Tibial nerve (tissue), 4 donors: ENCODE measurements at regions not wholly inside any gene's neighbourhood (a gene's known extent, or its start where the extent isn't known, plus 50 kb on each side); places are given as distances from the start of the nearest gene placed in this dataset.

ENCODE experiments used
- DNase-seq, 2 donors: peaks; one replicate each; pipeline ENCODE4 v3.0.0-alpha.2; 2019; ENCODE audit warnings: low spot score in 2 of 2
- H3K27ac ChIP-seq, 4 donors: fragments of 200-600 bp; sonication (generic) in 3 of 4; one replicate each; pipeline ENCODE4 v1.5.1; 2017 to 2019; ENCODE audit warnings: mild to moderate bottlenecking in 1 of 4
- H3K27me3 ChIP-seq, 2 donors: fragments of 200-600 bp; sonication (generic) in 1 of 2; one replicate each; pipeline versions ENCODE4 v1.5.1 to v1.6.0; 2017 to 2019
- H3K36me3 ChIP-seq, 3 donors: fragments of 200-600 bp; sonication (generic); one replicate each; pipeline ENCODE4 v1.5.1; 2018 to 2019
- H3K4me1 ChIP-seq, 4 donors: fragments of 200-600 bp; sonication (generic) in 3 of 4; one replicate each; pipeline ENCODE4 v1.5.1; 2017 to 2019
- H3K4me3 ChIP-seq, 4 donors: fragments of 200-600 bp; sonication (generic) in 3 of 4; one replicate each; pipeline ENCODE4 v1.5.1; 2017 to 2019; ENCODE audit warnings: mild to moderate bottlenecking in 1 of 4, moderate library complexity in 1 of 4
- H3K9me3 ChIP-seq, 4 donors: fragments of 200-600 bp; sonication (generic) in 3 of 4; one replicate each; pipeline ENCODE4 v1.5.1; 2017 to 2019
- EP300 ChIP-seq, 2 donors: sonication (generic); formaldehyde crosslinking; IDR thresholded peaks; one replicate each; pipeline ENCODE4 v1.6.1; 2017; ENCODE audit warnings: antibody characterized with exemption in 2 of 2, mild to moderate bottlenecking in 1 of 2
- POLR2A ChIP-seq, 2 donors: fragments of 450-650 bp; IDR thresholded peaks; one replicate each; pipeline ENCODE4 v1.6.1; 2017; ENCODE audit warnings: antibody characterized with exemption in 2 of 2, mild to moderate bottlenecking in 2 of 2, moderate library complexity in 2 of 2
- WGBS, 2 donors: methylation state at CpG; one replicate each; pipeline ENCODE4 v1.1.5; 2018; 5-methylcytosine and 5-hydroxymethylcytosine counted together
- TF ChIP-seq, protein P1 (sequence below), 5 experiments: fragments of 200-600 bp in 3 of 5; fragments of 450-650 bp in 2 of 5; sonication (generic) in 3 of 5; IDR thresholded peaks; one replicate each; pipeline ENCODE4 v1.5.1; 2016 to 2019; ENCODE audit warnings: antibody characterized with exemption in 5 of 5, mild to moderate bottlenecking in 3 of 5, moderate library complexity in 2 of 5

DNA sequence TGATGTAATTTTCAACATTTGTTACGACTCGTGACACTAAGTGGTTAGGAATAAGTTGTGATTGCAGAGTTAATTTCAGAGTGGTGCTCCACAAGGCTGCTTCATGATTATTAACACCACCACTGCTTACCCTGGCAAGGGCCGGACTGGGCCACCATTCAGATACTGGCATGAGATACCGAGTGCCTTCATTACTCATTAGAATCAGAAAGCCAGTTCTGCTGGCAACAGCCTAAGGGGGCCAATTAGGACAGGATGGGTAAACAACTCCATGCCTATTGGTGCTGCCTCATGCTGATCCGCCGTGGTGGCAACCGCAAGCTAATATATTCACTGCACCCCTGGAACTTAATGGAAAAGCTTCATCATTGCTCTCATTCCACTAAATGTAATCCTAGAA lies 575.1 kb downstream of the EFNB2 start:
- Histone ChIP-seq H3K9me3 (no peaks in the 10 kb centered on the region), H3K4me3 (no peak overlapping the region), H3K36me3 (no peaks in the 10 kb centered on the region), H3K27ac (no peak overlapping the region), H3K27me3 (no peaks in the 10 kb centered on the region), H3K4me1 (no peaks in the 10 kb centered on the region)
- TF ChIP-seq POLR2A (IDR thresholded peaks at IDR 0.05) (no peak), EP300 (IDR thresholded peaks at IDR 0.05) (no peak)
- TF ChIP-seq, protein P1, sequence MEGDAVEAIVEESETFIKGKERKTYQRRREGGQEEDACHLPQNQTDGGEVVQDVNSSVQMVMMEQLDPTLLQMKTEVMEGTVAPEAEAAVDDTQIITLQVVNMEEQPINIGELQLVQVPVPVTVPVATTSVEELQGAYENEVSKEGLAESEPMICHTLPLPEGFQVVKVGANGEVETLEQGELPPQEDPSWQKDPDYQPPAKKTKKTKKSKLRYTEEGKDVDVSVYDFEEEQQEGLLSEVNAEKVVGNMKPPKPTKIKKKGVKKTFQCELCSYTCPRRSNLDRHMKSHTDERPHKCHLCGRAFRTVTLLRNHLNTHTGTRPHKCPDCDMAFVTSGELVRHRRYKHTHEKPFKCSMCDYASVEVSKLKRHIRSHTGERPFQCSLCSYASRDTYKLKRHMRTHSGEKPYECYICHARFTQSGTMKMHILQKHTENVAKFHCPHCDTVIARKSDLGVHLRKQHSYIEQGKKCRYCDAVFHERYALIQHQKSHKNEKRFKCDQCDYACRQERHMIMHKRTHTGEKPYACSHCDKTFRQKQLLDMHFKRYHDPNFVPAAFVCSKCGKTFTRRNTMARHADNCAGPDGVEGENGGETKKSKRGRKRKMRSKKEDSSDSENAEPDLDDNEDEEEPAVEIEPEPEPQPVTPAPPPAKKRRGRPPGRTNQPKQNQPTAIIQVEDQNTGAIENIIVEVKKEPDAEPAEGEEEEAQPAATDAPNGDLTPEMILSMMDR (IDR thresholded peaks at IDR 0.05), result no peak
- no peak for DNase-seq
- WGBS, 2 donors, result 89 to 96% methylated on average over 7 of the region's 7 CpGs

DNA sequence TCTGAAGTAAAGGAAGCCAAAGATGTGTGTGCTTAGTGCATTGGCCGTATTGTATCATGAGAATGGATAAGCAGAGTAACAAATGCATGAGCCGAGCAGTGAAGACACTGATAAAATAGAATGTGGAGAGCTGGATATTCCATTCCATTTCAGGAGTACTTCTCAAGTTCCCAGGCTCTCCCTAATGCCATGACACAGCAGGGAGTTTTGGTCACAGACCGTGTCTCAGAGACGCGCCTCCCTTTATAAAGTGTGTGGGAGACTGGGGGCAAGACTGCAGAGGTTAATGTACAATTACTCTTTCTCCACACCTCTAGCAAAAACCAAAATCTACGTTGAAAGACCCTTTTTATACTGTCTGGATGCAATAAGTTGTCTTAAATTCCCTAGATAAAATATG lies 575.6 kb downstream of the EFNB2 start:
- no peaks in the 10 kb centered on the region for H3K27me3 ChIP-seq
- no peaks in the 10 kb centered on the region for H3K4me1 ChIP-seq
- WGBS, 2 donors, result 85 to 88% methylated on average over 6 of the region's 6 CpGs
- H3K9me3 ChIP-seq, result no peaks in the 10 kb centered on the region
- H3K4me3 ChIP-seq, result no peak overlapping the region
- no peak for TF ChIP-seq EP300 (IDR thresholded peaks at IDR 0.05)
- TF ChIP-seq POLR2A (IDR thresholded peaks at IDR 0.05), result no peak
- TF ChIP-seq, protein P1 (IDR thresholded peaks at IDR 0.05), result no peak
- no peak for DNase-seq
- no peaks in the 10 kb centered on the region for H3K36me3 ChIP-seq
- no peak overlapping the region for H3K27ac ChIP-seq

- Histone ChIP-seq H3K27ac (no peak overlapping the region), H3K9me3 (peaks cover 0 to 3% (median 0%) of the 10 kb centered on the region in 4 donors), H3K36me3 (no peaks in the 10 kb centered on the region), H3K27me3 (no peaks in the 10 kb centered on the region), H3K4me3 (no peak overlapping the region), H3K4me1 (no peaks in the 10 kb centered on the region)
- TF ChIP-seq POLR2A (IDR thresholded peaks at IDR 0.05), result no peak
- TF ChIP-seq, protein P1 (IDR thresholded peaks at IDR 0.05), result no peak
- no peak for TF ChIP-seq EP300 (IDR thresholded peaks at IDR 0.05)
- no peak for DNase-seq
- 66% methylated on average over 7 of the region's 7 CpGs for WGBS, 2 donors
Measured at GRCh38 chr13:105957769-105958438, 577.6 kb downstream of the EFNB2 start.

GRCh38 chr13:105956921-105957320 lies 578.5 kb downstream of the EFNB2 start:
- Histone ChIP-seq H3K4me1 (no peaks in the 10 kb centered on the region), H3K27ac (no peak overlapping the region), H3K4me3 (no peak overlapping the region), H3K27me3 (no peaks in the 10 kb centered on the region), H3K36me3 (no peaks in the 10 kb centered on the region), H3K9me3 (peaks cover 0 to 3% (median 0%) of the 10 kb centered on the region in 4 donors)
- no peak for TF ChIP-seq EP300 (IDR thresholded peaks at IDR 0.05)
- TF ChIP-seq, protein P1 (IDR thresholded peaks at IDR 0.05), result no peak
- TF ChIP-seq POLR2A (IDR thresholded peaks at IDR 0.05), result no peak
- 54 to 59% methylated on average over 6 of the region's 6 CpGs for WGBS, 2 donors
- DNase-seq, result no peak

DNA sequence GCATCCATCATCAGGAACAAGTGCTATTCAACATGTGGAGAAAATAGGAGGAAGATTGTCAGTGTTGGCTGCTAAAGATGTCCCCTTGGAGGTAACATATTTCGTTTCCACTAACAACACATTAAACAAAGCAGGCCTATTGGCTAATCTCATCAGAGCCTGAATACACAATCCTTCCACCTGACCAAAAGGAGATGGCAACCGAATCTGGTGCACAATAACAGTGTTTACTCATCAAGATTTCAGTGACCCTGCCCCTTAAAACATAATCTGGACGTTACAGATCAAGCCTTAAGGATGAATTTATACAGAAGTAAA lies 582.5 kb downstream of the EFNB2 start:
- H3K27ac ChIP-seq, result no peak overlapping the region
- no peaks in the 10 kb centered on the region for H3K4me1 ChIP-seq
- no peaks in the 10 kb centered on the region for H3K27me3 ChIP-seq
- no peaks in the 10 kb centered on the region for H3K36me3 ChIP-seq
- WGBS, 2 donors, result 67 to 74% methylated on average over 3 of the region's 3 CpGs
- TF ChIP-seq, protein P1 (IDR thresholded peaks at IDR 0.05), result no peak
- TF ChIP-seq POLR2A (IDR thresholded peaks at IDR 0.05), result no peak
- TF ChIP-seq EP300 (IDR thresholded peaks at IDR 0.05), result no peak
- no peak overlapping the region for H3K4me3 ChIP-seq
- DNase-seq, result no peak
- H3K9me3 ChIP-seq, result peaks cover 0 to 3% (median 0%) of the 10 kb centered on the region in 4 donors
